Stomach (tissue), 4 donors: ENCODE measurements at regions not wholly inside any gene's neighbourhood (a gene's known extent, or its start where the extent isn't known, plus 50 kb on each side); places are given as distances from the start of the nearest gene placed in this dataset.

Experiments
- CTCF ChIP-seq, 7 experiments: fragments of 450-650 bp in 4 of 7; fragments of 200-600 bp in 3 of 7; sonication (generic) in 3 of 7; IDR thresholded peaks; one replicate each; pipeline ENCODE4 v1.5.1; 2016 to 2019; ENCODE audit warnings: antibody characterized with exemption in 7 of 7, control low read depth in 2 of 7, mild to moderate bottlenecking in 1 of 7
- POLR2A ChIP-seq, 4 donors: fragments of 450-650 bp; IDR thresholded peaks; one replicate each; pipeline ENCODE4 v1.6.1; 2016; ENCODE audit warnings: antibody characterized with exemption in 4 of 4, control low read depth in 2 of 4, mild to moderate bottlenecking in 1 of 4, moderate library complexity in 1 of 4
- POLR2AphosphoS5 ChIP-seq, 3 donors: sonication (generic); formaldehyde crosslinking; IDR thresholded peaks; one replicate each; pipeline ENCODE4 v1.6.1; 2016; ENCODE audit warnings: antibody characterized with exemption in 3 of 3

- TF ChIP-seq CTCF (IDR thresholded peaks at IDR 0.05), result no peak
- no peak for TF ChIP-seq POLR2AphosphoS5 (IDR thresholded peaks at IDR 0.05)
- no peak for TF ChIP-seq POLR2A (IDR thresholded peaks at IDR 0.05)
These were observed 387.5 kb upstream of the SOX11 start for GRCh38 chr2:5304640-5305039.
